Inferior parietal cortex (tissue), 1 donor: ENCODE measurements at regions not wholly inside any gene's neighbourhood (a gene's known extent, or its start where the extent isn't known, plus 50 kb on each side); places are given as distances from the start of the nearest gene placed in this dataset.
A peak's percentile ranks its signal among the peaks of the same experiment; 100 is the strongest.

Experiments
- DNase-seq: peaks from one replicate; pipeline ENCODE4 v3.0.0-alpha.2; 2016; ENCODE audit errors: extremely low spot score

- peak; percentile 3 for DNase-seq
Measured at GRCh38 chr15:39304201-39304841, 276.6 kb upstream of the THBS1 start.

GRCh38 chr15:39304931-39305728 lies 275.7 kb upstream of the THBS1 start:
- no peak for DNase-seq

GRCh38 chr15:39310633-39311032 lies 270.2 kb upstream of the THBS1 start:
- no peak for DNase-seq

GRCh38 chr15:39312984-39313383 lies 267.9 kb upstream of the THBS1 start:
- DNase-seq, result no peak

GRCh38 chr15:39313467-39313866 lies 267.4 kb upstream of the THBS1 start:
- DNase-seq, result no peak

GRCh38 chr15:39313881-39314280 lies 267.0 kb upstream of the THBS1 start:
- no peak for DNase-seq

- DNase-seq, result no peak
Measured at GRCh38 chr15:39315206-39315850, 265.6 kb upstream of the THBS1 start.

GRCh38 chr15:39317225-39317624 lies 263.7 kb upstream of the THBS1 start:
- DNase-seq, result no peak

- no peak for DNase-seq
Measured at GRCh38 chr15:39318231-39318630, 262.6 kb upstream of the THBS1 start.

- DNase-seq, result no peak
Measured at GRCh38 chr15:39320355-39320754, 260.5 kb upstream of the THBS1 start.

GRCh38 chr15:39320886-39321285 lies 260.0 kb upstream of the THBS1 start:
- DNase-seq, result no peak

- DNase-seq, result no peak
Measured at GRCh38 chr15:39321977-39322376, 258.9 kb upstream of the THBS1 start.

GRCh38 chr15:39323157-39323556 lies 257.7 kb upstream of the THBS1 start:
- DNase-seq, result no peak

- DNase-seq, result no peak
Measured at GRCh38 chr15:39323706-39324105, 257.2 kb upstream of the THBS1 start.

- no peak for DNase-seq
Measured at GRCh38 chr15:39326306-39326975, 254.4 kb upstream of the THBS1 start.

GRCh38 chr15:39327005-39327730 lies 253.7 kb upstream of the THBS1 start:
- no peak for DNase-seq

GRCh38 chr15:39330061-39330460 lies 250.8 kb upstream of the THBS1 start:
- peak; percentile 20 for DNase-seq

- DNase-seq, result no peak
Measured at GRCh38 chr15:39331584-39331983, 249.3 kb upstream of the THBS1 start.

GRCh38 chr15:39332846-39333245 lies 248.0 kb upstream of the THBS1 start:
- no peak for DNase-seq

- DNase-seq, result no peak
Measured at GRCh38 chr15:39333393-39333792, 247.5 kb upstream of the THBS1 start.

- DNase-seq, result no peak
Measured at GRCh38 chr15:39333896-39334295, 247.0 kb upstream of the THBS1 start.

GRCh38 chr15:39336926-39337325 lies 244.0 kb upstream of the THBS1 start:
- DNase-seq, result no peak
